A673 (cell line): ENCODE measurements at regions not wholly inside any gene's neighbourhood (a gene's known extent, or its start where the extent isn't known, plus 50 kb on each side); places are given as distances from the start of the nearest gene placed in this dataset.

Experiments
- BruUV-seq: library from RNA; stranded (reverse); fragments of 400-500 nt; replicated peaks from 2 replicates; lab custom pipeline; 2021; lab: Mats Ljungman, UMichigan
- CTCF ChIA-PET: fragments of 300-600 bp; sonication (Branson Sonifier 250); formaldehyde crosslinking; loops from one replicate; lab custom pipeline; 2022; ENCODE audit warnings: antibody characterized with exemption; lab: Charles Lee
- POLR2A ChIA-PET: fragments of 300-600 bp; sonication (Branson Sonifier 250); formaldehyde crosslinking; loops from one replicate; lab custom pipeline; 2022; ENCODE audit warnings: antibody characterized with exemption; ENCODE audit not compliant: low non-redundant PET; lab: Charles Lee
- DNase-seq: peaks from one replicate; pipeline ENCODE4 v3.0.0-alpha.2; 2015; ENCODE audit warnings: low spot score
- H3K27ac ChIP-seq: fragments of 200-600 bp; sonication (generic); 2 replicates; pipeline ENCODE4 v1.5.1; 2016; ENCODE audit warnings: mixed run types, low read depth, mild to moderate bottlenecking, mixed read lengths, antibody characterized with exemption, low read length; ENCODE audit not compliant: poor library complexity, severe bottlenecking
- H3K27me3 ChIP-seq: fragments of 200-600 bp; sonication (generic); replicated peaks from 2 replicates; pipeline ENCODE4 v1.6.1; 2017; ENCODE audit warnings: mixed run types, low read depth, mild to moderate bottlenecking, mixed read lengths, antibody characterized with exemption, low read length; ENCODE audit not compliant: insufficient read depth, poor library complexity
- H3K36me3 ChIP-seq: fragments of 200-600 bp; sonication (generic); 2 replicates; pipeline ENCODE4 v1.6.1; 2016; ENCODE audit warnings: mixed run types, mild to moderate bottlenecking, mixed read lengths, antibody characterized with exemption, low read length; ENCODE audit not compliant: insufficient read depth, poor library complexity, severe bottlenecking
- H3K4me1 ChIP-seq: fragments of 200-600 bp; sonication (generic); 2 replicates; pipeline ENCODE4 v1.6.1; 2017; ENCODE audit warnings: mixed run types, mild to moderate bottlenecking, mixed read lengths, antibody characterized with exemption, low read length; ENCODE audit not compliant: insufficient read depth, poor library complexity, severe bottlenecking
- H3K4me3 ChIP-seq: fragments of 200-600 bp; sonication (generic); 2 replicates; pipeline ENCODE4 v1.5.1; 2016; ENCODE audit warnings: low read depth, mixed run types, mild to moderate bottlenecking, mixed read lengths, low read length; ENCODE audit not compliant: poor library complexity, severe bottlenecking
- H3K9me3 ChIP-seq: fragments of 200-600 bp; sonication (generic); 2 replicates; pipeline ENCODE4 v1.6.1; 2016; ENCODE audit warnings: mixed run types, low read depth, mild to moderate bottlenecking, mixed read lengths, antibody characterized with exemption, low read length; ENCODE audit not compliant: poor library complexity, severe bottlenecking
- CTCF ChIP-seq: fragments of 300-800, 200-600 bp; sonication (generic); conservative IDR thresholded peaks from 2 replicates; pipeline ENCODE4 v1.5.1; 2017; ENCODE audit warnings: low read depth, mild to moderate bottlenecking, antibody characterized with exemption, low read length, moderate library complexity, mixed read lengths
- EZH2 ChIP-seq: fragments of 200-600 bp; sonication (generic); IDR thresholded peaks from 2 replicates; pipeline ENCODE4 v1.6.1; 2017; ENCODE audit warnings: borderline replicate concordance, low read depth, mild to moderate bottlenecking, mixed read lengths, antibody characterized with exemption, low read length; ENCODE audit not compliant: poor library complexity, severe bottlenecking
- intact Hi-C: fragments of 100-400 bp; cut with micrococcal nuclease; formaldehyde crosslinking; loops from one replicate; pipeline ENCODE4 v1.10.0; 2022; ENCODE audit not compliant: unreplicated experiment

GRCh38 chr3:193872265-193872753, 263.6 kb upstream of the HES1 start:
- intact Hi-C loops, result no loop called here
- H3K9me3 ChIP-seq, result no peaks in the 10 kb centered on the region
- ChIA-PET POLR2A (no interaction called here), CTCF (no interaction called here)
- no peak overlapping the region for H3K4me3 ChIP-seq
- H3K36me3 ChIP-seq, result no peaks in the 10 kb centered on the region
- BruUV-seq, result no TSS peak
- no peak overlapping the region for H3K27ac ChIP-seq
- TF ChIP-seq CTCF (no peak), EZH2 (no peak)
- H3K4me1 ChIP-seq, result no peaks in the 10 kb centered on the region
- no peaks in the 10 kb centered on the region for H3K27me3 ChIP-seq
- DNase-seq, result no peak

GRCh38 chr3:193873426-193874201, 262.3 kb upstream of the HES1 start:
- POLR2A ChIA-PET, result no interaction called here
- H3K9me3 ChIP-seq, result no peaks in the 10 kb centered on the region
- H3K27ac ChIP-seq, result no peak overlapping the region
- CTCF ChIA-PET, result no interaction called here
- no peak overlapping the region for H3K4me3 ChIP-seq
- peaks cover 6% of the 10 kb centered on the region for H3K4me1 ChIP-seq
- intact Hi-C loops, result no loop called here
- no TSS peak for BruUV-seq
- no peaks in the 10 kb centered on the region for H3K36me3 ChIP-seq
- no peak for DNase-seq
- no peak for TF ChIP-seq CTCF
- TF ChIP-seq EZH2, result no peak
- no peaks in the 10 kb centered on the region for H3K27me3 ChIP-seq

- no peak overlapping the region for H3K4me3 ChIP-seq
- TF ChIP-seq EZH2 (no peak), CTCF (no peak)
- H3K9me3 ChIP-seq, result no peaks in the 10 kb centered on the region
- no TSS peak for BruUV-seq
- H3K27ac ChIP-seq, result no peak overlapping the region
- H3K36me3 ChIP-seq, result no peaks in the 10 kb centered on the region
- no peaks in the 10 kb centered on the region for H3K27me3 ChIP-seq
- ChIA-PET POLR2A (no interaction called here), CTCF (no interaction called here)
- intact Hi-C loops, result no loop called here
- no peak for DNase-seq
- H3K4me1 ChIP-seq, result peaks cover 6% of the 10 kb centered on the region
Measured at GRCh38 chr3:193874512-193874911, 261.4 kb upstream of the HES1 start.
